CD4-positive, alpha-beta T cell (primary cell): ENCODE measurements at regions not wholly inside any gene's neighbourhood (a gene's known extent, or its start where the extent isn't known, plus 50 kb on each side); places are given as distances from the start of the nearest gene placed in this dataset.

Source experiments
- ATAC-seq: fragments of 200-7000 bp; cut with Tn5 transposase; one replicate; pipeline ENCODE4 v1.10.0; 2022; ENCODE audit warnings: mild to moderate bottlenecking; ENCODE audit not compliant: poor library complexity
- CTCF ChIA-PET: fragments of 350-600 bp; sonication (Branson Sonifier 250); formaldehyde crosslinking; loops from one replicate; lab custom pipeline; 2021; ENCODE audit warnings: antibody characterized with exemption, inconsistent platforms; lab: Charles Lee
- POLR2A ChIA-PET: fragments of 350-600 bp; sonication (Branson Sonifier 250); formaldehyde crosslinking; loops from one replicate; lab custom pipeline; 2021; ENCODE audit warnings: antibody characterized with exemption, inconsistent platforms; lab: Charles Lee
- DNase-seq, 14 experiments: peaks; one replicate each; pipeline ENCODE4 v3.0.0-alpha.2; 2013 to 2020; ENCODE audit warnings: mixed read lengths in 2 of 14
- H3K27ac ChIP-seq, 2 donors: one replicate each; pipeline versions ENCODE4 v1.5.1 to v1.7.0; 2013; ENCODE audit warnings: low read length in 2 of 2, low read depth in 1 of 2, mild to moderate bottlenecking in 1 of 2
- H3K27me3 ChIP-seq, 2 experiments: 1 replicate in 1 of 2; 2 replicates in 1 of 2; pipeline versions ENCODE4 v1.6.1 to v1.7.0; 2013; ENCODE audit warnings: low read length in 2 of 2, control low read depth in 1 of 2, mild to moderate bottlenecking in 1 of 2, moderate library complexity in 1 of 2; ENCODE audit not compliant: insufficient read depth in 2 of 2, control insufficient read depth in 1 of 2
- H3K36me3 ChIP-seq: one replicate; pipeline ENCODE4 v1.6.1; 2013; ENCODE audit warnings: low read length, control low read depth; ENCODE audit not compliant: insufficient read depth
- H3K4me1 ChIP-seq: one replicate; pipeline ENCODE4 v1.6.1; 2013; ENCODE audit warnings: low read length, control low read depth; ENCODE audit not compliant: insufficient read depth
- H3K4me3 ChIP-seq: one replicate; pipeline ENCODE4 v1.5.1; 2013; ENCODE audit warnings: mild to moderate bottlenecking, low read length, moderate library complexity
- H3K9me3 ChIP-seq, 2 experiments: 1 replicate in 1 of 2; 2 replicates in 1 of 2; pipeline versions ENCODE4 v1.6.1 to v1.7.0; 2013; ENCODE audit warnings: low read length in 2 of 2, mild to moderate bottlenecking in 2 of 2, control low read depth in 1 of 2, moderate library complexity in 1 of 2; ENCODE audit not compliant: control insufficient read depth in 1 of 2, insufficient read depth in 1 of 2
- H3K27ac Mint-ChIP-seq: one replicate; pipeline ENCODE4 v1.8.0; 2020; ENCODE audit warnings: mixed read lengths
- H3K27me3 Mint-ChIP-seq: one replicate; pipeline ENCODE4 v1.8.0; 2021; ENCODE audit warnings: mixed read lengths
- H3K36me3 Mint-ChIP-seq: one replicate; pipeline ENCODE4 v1.8.0; 2021; ENCODE audit warnings: low read depth, mixed read lengths
- H3K4me1 Mint-ChIP-seq: one replicate; pipeline ENCODE4 v1.8.0; 2021; ENCODE audit warnings: low read depth, mixed read lengths
- H3K4me3 Mint-ChIP-seq: one replicate; pipeline ENCODE4 v1.8.0; 2020; ENCODE audit warnings: mild to moderate bottlenecking, mixed read lengths
- H3K9me3 Mint-ChIP-seq: one replicate; pipeline ENCODE4 v1.8.0; 2020; ENCODE audit warnings: mixed read lengths
- intact Hi-C, 2 experiments: fragments of 100-400 bp; cut with DNase I in 1 of 2; cut with micrococcal nuclease in 1 of 2; formaldehyde crosslinking; loops; one replicate each; pipeline versions ENCODE4 v1.15.1 to v1.9.0; 2023 to 2025; cut with DNase I, micrococcal nuclease
- TF ChIP-seq, protein P1 (sequence below): fragments of 200-600 bp; IDR thresholded peaks from one replicate; pipeline ENCODE4 v1.8.0; 2022; ENCODE audit warnings: antibody characterized with exemption, mild to moderate bottlenecking

GRCh38 chr1:116458695-116459094 lies 85.7 kb downstream of the ATP1A1 start:
- H3K27ac ChIP-seq, result no peak overlapping the region
- Mint-ChIP-seq H3K4me3 (no peak overlapping the region), H3K9me3 (no peaks in the 10 kb centered on the region), H3K4me1 (no peaks in the 10 kb centered on the region), H3K36me3 (no peaks in the 10 kb centered on the region), H3K27me3 (no peaks in the 10 kb centered on the region), H3K27ac (no peak overlapping the region)
- intact Hi-C loops, result no loop called here
- ChIA-PET CTCF (no interaction called here), POLR2A (no interaction called here)
- no peak overlapping the region for H3K4me3 ChIP-seq
- ATAC-seq (no peak), DNase-seq (no peak)
- H3K9me3 ChIP-seq, result no peaks in the 10 kb centered on the region
- TF ChIP-seq, protein P1, sequence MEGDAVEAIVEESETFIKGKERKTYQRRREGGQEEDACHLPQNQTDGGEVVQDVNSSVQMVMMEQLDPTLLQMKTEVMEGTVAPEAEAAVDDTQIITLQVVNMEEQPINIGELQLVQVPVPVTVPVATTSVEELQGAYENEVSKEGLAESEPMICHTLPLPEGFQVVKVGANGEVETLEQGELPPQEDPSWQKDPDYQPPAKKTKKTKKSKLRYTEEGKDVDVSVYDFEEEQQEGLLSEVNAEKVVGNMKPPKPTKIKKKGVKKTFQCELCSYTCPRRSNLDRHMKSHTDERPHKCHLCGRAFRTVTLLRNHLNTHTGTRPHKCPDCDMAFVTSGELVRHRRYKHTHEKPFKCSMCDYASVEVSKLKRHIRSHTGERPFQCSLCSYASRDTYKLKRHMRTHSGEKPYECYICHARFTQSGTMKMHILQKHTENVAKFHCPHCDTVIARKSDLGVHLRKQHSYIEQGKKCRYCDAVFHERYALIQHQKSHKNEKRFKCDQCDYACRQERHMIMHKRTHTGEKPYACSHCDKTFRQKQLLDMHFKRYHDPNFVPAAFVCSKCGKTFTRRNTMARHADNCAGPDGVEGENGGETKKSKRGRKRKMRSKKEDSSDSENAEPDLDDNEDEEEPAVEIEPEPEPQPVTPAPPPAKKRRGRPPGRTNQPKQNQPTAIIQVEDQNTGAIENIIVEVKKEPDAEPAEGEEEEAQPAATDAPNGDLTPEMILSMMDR, result no peak
- no peaks in the 10 kb centered on the region for H3K27me3 ChIP-seq
- no peaks in the 10 kb centered on the region for H3K4me1 ChIP-seq
- no peaks in the 10 kb centered on the region for H3K36me3 ChIP-seq

DNA sequence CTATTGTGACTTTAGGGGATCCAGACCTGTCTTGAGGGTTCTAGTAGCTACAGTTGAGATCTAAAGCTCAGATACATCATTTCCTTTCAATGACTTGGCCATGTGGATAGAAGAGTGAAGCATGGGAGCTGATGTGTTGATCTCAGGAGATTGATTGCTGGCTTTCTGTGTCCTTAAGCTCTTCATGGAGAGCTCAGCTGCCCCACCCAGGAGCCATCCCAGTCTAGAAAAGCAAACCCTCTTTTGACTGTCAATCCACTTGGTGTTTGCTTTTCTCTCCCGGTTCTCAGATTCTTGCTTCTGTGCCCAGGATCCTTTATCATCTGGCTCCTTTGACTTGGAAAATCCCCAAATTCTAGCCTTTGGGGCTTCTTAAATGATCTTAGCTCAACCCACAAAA lies 87.2 kb downstream of the ATP1A1 start:
- H3K27me3 Mint-ChIP-seq, result no peaks in the 10 kb centered on the region

GRCh38 chr1:116460783-116461376 lies 87.8 kb downstream of the ATP1A1 start:
- POLR2A ChIA-PET, result no interaction called here
- Histone ChIP-seq H3K27ac (no peak overlapping the region), H3K4me3 (no peak overlapping the region), H3K4me1 (no peaks in the 10 kb centered on the region), H3K9me3 (no peaks in the 10 kb centered on the region), H3K27me3 (no peaks in the 10 kb centered on the region), H3K36me3 (no peaks in the 10 kb centered on the region)
- H3K4me3 Mint-ChIP-seq, result no peak overlapping the region
- no peaks in the 10 kb centered on the region for H3K27me3 Mint-ChIP-seq
- no peak for ATAC-seq
- no peaks in the 10 kb centered on the region for H3K4me1 Mint-ChIP-seq
- no peak for DNase-seq
- TF ChIP-seq, protein P1, result no peak
- H3K27ac Mint-ChIP-seq, result no peak overlapping the region
- no peaks in the 10 kb centered on the region for H3K36me3 Mint-ChIP-seq
- intact Hi-C loops, result no loop called here
- H3K9me3 Mint-ChIP-seq, result no peaks in the 10 kb centered on the region
- CTCF ChIA-PET, result no interaction called here

More for the DNA sequence above, 87.2 kb downstream of the ATP1A1 start:
- no peaks in the 10 kb centered on the region for H3K27me3 ChIP-seq
- no peak overlapping the region for H3K27ac Mint-ChIP-seq
- no peaks in the 10 kb centered on the region for H3K9me3 Mint-ChIP-seq
- no peaks in the 10 kb centered on the region for H3K36me3 Mint-ChIP-seq
- no peak overlapping the region for H3K4me3 ChIP-seq
- no peak overlapping the region for H3K27ac ChIP-seq
- no peak for DNase-seq
- intact Hi-C loops, result no loop called here
- H3K4me1 Mint-ChIP-seq, result no peaks in the 10 kb centered on the region
- H3K4me1 ChIP-seq, result no peaks in the 10 kb centered on the region
- no peaks in the 10 kb centered on the region for H3K9me3 ChIP-seq
- no peak overlapping the region for H3K4me3 Mint-ChIP-seq
- H3K36me3 ChIP-seq, result no peaks in the 10 kb centered on the region
- no peak for ATAC-seq
- TF ChIP-seq, protein P1, result no peak
- CTCF ChIA-PET, result no interaction called here
- POLR2A ChIA-PET, result no interaction called here
